ENCODE measurements at regions not wholly inside any gene's neighbourhood (a gene's known extent, or its start where the extent isn't known, plus 50 kb on each side); places are given as distances from the start of the nearest gene placed in this dataset.

DNA sequence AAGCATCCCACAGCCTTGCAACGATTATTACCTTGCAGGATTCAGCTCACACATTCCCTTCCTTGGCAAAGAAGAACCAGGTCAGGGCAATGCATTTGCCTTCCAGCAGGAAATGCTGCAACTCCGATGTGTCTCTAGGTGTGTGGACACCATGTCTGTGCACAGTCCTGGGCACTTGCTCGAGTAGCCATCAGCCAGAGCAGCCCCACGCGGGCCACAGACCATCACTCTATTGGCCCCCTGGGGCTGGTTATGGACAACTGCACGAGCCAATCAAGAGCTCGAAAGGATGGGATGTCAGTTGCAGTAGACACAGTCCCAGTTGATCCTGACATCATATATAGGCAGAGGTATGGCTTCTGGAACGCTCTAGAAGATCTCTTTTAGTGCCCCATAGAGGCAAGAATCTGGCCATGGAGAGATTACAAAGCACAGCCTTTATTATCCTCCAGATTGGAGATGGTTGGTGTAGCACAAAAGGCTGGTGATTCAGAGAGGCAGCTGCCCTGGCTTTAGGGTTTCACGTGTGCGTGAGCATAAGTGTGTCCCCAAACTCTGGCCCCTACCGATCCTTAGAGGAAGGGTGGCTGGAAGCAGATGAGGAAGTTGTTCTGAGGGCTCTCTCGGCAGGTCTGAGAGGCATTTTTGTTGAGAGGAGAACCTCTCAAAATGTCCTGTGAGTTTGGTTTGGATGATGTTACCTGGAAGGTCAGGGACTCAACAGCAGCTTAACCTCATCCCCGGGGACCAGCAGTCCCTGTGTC lies 403.8 kb downstream of the SEC14L1 start:
- FAIRE-seq (no peak), DNase-seq (ENCODE audit: low spot score) (no peak), ATAC-seq (no peak; the same call in 2 of the 3 replicates)
- ChIA-PET POLR2A (no interaction called here), CTCF (ENCODE audit: low intra/inter-chr PET ratio, low total read pairs) (no interaction called here)
- peaks cover 20 to 90% of the 10 kb centered on the region in 2 experiments; a peak in 4 of 5 replicates for H3K27me3 ChIP-seq (ENCODE audit: control insufficient read depth in 1 of 2, insufficient read depth in 2 of 2, low read length in 2 of 2)
- H3K79me2 ChIP-seq (ENCODE audit: insufficient read depth, low read length) = no peaks in the 10 kb centered on the region
- H3K27ac ChIP-seq (ENCODE audit: extremely low read length, insufficient read depth, low read length) = no peak overlapping the region
- in situ Hi-C loops (cut with HindIII; ENCODE audit: extremely low pct_ligation_motif_present, low pct_unique_long_range_greater_than_20kb) (no loop called here), intact Hi-C loops (cut with micrococcal nuclease; ENCODE audit: unreplicated experiment) (loop anchor here (5.0 to 10.0 kb wide), 2 partner anchors 238 to 470 kb away; no protein-coding TSS in a partner anchor)
- WGBS (ENCODE audit: low lambda C conversion rate) = 17% methylated on average over 8 of the region's 13 CpGs
- H3K9me3 ChIP-seq (ENCODE audit: low read length) = no peaks in the 10 kb centered on the region
- H2AFZ ChIP-seq (ENCODE audit: low read length) = no peak overlapping the region
- H3K9ac ChIP-seq (ENCODE audit: insufficient read depth, low read depth, low read length) = no peak overlapping the region
- H4K20me1 ChIP-seq (ENCODE audit: insufficient read depth, low read length) = peaks cover 7% of the 10 kb centered on the region; the same call in 1 of the 2 replicates
- no peak overlapping the region for H3K4me2 ChIP-seq (ENCODE audit: low read depth, low read length)
- TF ChIP-seq ZNF44 (CRISPR knock-in tag; IDR thresholded peaks at IDR 0.05) (no peak), NONO (IDR thresholded peaks at IDR 0.05) (no peak), NONO (CRISPR knock-in tag; conservative IDR thresholded peaks at IDR 0.05) (no peak), ZNF564 (CRISPR knock-in tag; IDR thresholded peaks at IDR 0.05) (no peak), KAT7 (CRISPR knock-in tag; IDR thresholded peaks at IDR 0.05; ENCODE audit: borderline replicate concordance) (no peak), ZNF33B (CRISPR knock-in tag; IDR thresholded peaks at IDR 0.05) (no peak), PAX8 (CRISPR knock-in tag; IDR thresholded peaks at IDR 0.05; ENCODE audit: borderline replicate concordance) (no peak), ZKSCAN1 (IDR thresholded peaks at IDR 0.05; ENCODE audit: low read length) (no peak), CHD2 (IDR thresholded peaks at IDR 0.05; ENCODE audit: low read depth, low read length) (no peak), SOX13 (IDR thresholded peaks at IDR 0.05) (no peak), SOX13 (CRISPR knock-in tag; conservative IDR thresholded peaks at IDR 0.05 in 1 of 2, IDR thresholded peaks at IDR 0.05 in 1 of 2) (no peak), ZBTB8A (CRISPR knock-in tag; IDR thresholded peaks at IDR 0.05; ENCODE audit: borderline replicate concordance, low read depth) (no peak), SIN3B (IDR thresholded peaks at IDR 0.05; ENCODE audit: low read length) (no peak), HNF4G (IDR thresholded peaks at IDR 0.05; ENCODE audit: borderline replicate concordance, low read depth, low read length) (no peak), HNF4G (CRISPR knock-in tag; IDR thresholded peaks at IDR 0.05; ENCODE audit: borderline replicate concordance, low read depth) (no peak), SUZ12 (IDR thresholded peaks at IDR 0.05; ENCODE audit: low read depth, low read length) (no peak), SRY (CRISPR knock-in tag; IDR thresholded peaks at IDR 0.05) (no peak), ZNF335 (CRISPR knock-in tag; IDR thresholded peaks at IDR 0.05) (no peak), NFIC (IDR thresholded peaks at IDR 0.05; ENCODE audit: low read length) (no peak)
- TF ChIP-seq, protein P1, sequence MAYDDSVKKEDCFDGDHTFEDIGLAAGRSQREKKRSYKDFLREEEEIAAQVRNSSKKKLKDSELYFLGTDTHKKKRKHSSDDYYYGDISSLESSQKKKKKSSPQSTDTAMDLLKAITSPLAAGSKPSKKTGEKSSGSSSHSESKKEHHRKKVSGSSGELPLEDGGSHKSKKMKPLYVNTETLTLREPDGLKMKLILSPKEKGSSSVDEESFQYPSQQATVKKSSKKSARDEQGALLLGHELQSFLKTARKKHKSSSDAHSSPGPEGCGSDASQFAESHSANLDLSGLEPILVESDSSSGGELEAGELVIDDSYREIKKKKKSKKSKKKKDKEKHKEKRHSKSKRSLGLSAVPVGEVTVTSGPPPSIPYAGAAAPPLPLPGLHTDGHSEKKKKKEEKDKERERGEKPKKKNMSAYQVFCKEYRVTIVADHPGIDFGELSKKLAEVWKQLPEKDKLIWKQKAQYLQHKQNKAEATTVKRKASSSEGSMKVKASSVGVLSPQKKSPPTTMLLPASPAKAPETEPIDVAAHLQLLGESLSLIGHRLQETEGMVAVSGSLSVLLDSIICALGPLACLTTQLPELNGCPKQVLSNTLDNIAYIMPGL (CRISPR knock-in tag; IDR thresholded peaks at IDR 0.05; ENCODE audit: borderline replicate concordance in 1 of 2, low read depth in 1 of 2) = no peak
- TF ChIP-seq, protein P2, sequence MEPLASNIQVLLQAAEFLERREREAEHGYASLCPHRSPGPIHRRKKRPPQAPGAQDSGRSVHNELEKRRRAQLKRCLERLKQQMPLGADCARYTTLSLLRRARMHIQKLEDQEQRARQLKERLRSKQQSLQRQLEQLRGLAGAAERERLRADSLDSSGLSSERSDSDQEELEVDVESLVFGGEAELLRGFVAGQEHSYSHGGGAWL (CRISPR knock-in tag; IDR thresholded peaks at IDR 0.05) = no peak
- H3K4me3 ChIP-seq (replicated peaks in 1 of 3; ENCODE audit: insufficient read depth in 1 of 3, low read depth in 2 of 3, low read length in 3 of 3) = no peak overlapping the region
- H3K36me3 ChIP-seq (replicated peaks in 1 of 2; ENCODE audit: control insufficient read depth in 1 of 2, insufficient read depth in 2 of 2, low read length in 2 of 2) = no peaks in the 10 kb centered on the region
- BruUV-seq (replicated peaks) = no TSS peak
- H3K4me1 ChIP-seq (ENCODE audit: insufficient read depth, low read length) = no peaks in the 10 kb centered on the region

All from HepG2 (cell line).